NCI-H187 (cell line): ENCODE measurements at regions not wholly inside any gene's neighbourhood (a gene's known extent, or its start where the extent isn't known, plus 50 kb on each side); places are given as distances from the start of the nearest gene placed in this dataset.

Experiments
- DNase-seq, 2 experiments: peaks; one replicate each; lab custom pipeline; 2025; lab: John Stamatoyannopoulos, UW

- DNase-seq, result no peak
These were observed 413.6 kb downstream of the ENC1 start for GRCh38 chr5:74226716-74227485.

GRCh38 chr5:74225587-74225986 lies 414.9 kb downstream of the ENC1 start:
- no peak for DNase-seq

DNA sequence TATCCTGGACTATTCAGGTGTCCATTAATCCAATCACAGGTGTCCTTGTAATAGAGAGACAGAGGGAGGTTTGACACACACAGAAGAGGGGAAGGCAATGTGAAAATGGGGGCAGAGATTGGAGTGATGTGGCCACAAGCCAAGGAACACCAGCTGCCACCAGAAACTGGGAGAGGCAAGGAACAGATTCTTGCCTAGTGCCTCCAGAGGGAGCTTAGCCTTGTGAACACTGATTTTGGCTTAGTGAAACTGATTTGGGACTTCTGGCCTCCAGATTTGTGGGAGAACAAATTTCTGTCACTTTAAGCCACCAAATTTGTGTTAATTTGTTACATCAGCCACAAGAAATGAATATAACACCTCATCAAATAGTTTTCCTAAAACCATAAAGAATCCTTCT lies 416.2 kb downstream of the ENC1 start:
- no peak for DNase-seq

DNA sequence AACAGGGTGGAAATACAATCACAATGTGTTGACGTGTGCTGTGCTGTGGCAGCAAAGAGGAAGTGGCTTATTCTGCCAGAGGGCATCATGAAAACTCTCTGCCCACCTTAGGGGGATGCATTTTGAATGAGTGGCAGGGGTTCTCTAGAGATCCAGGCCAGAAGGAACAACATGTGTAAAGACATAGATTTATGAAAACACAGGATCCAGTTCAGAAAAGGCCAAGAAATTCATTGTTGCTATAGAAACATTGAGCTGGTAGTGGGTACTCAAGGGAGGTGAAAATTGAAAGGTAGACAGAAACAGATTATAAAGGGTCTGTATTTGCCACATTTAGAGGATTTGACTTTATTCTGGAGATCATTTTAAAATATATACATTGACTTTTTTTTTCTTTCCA lies 417.7 kb downstream of the ENC1 start:
- no peak for DNase-seq

GRCh38 chr5:74221413-74221812 lies 419.1 kb downstream of the ENC1 start:
- no peak for DNase-seq

- no peak for DNase-seq
These were observed 424.5 kb downstream of the ENC1 start for GRCh38 chr5:74216012-74216411.

DNA sequence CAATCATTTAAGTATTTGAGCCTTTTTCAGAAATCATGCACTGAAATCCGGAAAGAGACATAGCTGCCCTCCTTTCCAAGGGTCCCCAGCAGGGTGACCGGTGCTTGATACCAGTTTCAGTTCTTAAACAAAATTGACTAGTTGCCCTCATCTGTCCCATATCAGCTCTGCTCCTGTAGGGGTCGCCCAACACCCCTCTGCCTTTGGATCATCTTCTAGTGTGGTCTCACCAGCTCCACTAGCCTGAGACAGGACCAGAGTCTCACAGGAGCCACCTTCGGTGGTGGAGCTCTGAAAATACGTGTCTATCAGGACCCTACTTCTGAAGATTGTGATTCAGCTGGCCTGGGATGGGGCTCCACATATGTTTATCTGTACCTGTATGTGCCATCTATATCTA lies 428.2 kb downstream of the ENC1 start:
- DNase-seq, result no peak

- DNase-seq, result no peak
These were observed 431.0 kb downstream of the ENC1 start for GRCh38 chr5:74209571-74209970.

DNA sequence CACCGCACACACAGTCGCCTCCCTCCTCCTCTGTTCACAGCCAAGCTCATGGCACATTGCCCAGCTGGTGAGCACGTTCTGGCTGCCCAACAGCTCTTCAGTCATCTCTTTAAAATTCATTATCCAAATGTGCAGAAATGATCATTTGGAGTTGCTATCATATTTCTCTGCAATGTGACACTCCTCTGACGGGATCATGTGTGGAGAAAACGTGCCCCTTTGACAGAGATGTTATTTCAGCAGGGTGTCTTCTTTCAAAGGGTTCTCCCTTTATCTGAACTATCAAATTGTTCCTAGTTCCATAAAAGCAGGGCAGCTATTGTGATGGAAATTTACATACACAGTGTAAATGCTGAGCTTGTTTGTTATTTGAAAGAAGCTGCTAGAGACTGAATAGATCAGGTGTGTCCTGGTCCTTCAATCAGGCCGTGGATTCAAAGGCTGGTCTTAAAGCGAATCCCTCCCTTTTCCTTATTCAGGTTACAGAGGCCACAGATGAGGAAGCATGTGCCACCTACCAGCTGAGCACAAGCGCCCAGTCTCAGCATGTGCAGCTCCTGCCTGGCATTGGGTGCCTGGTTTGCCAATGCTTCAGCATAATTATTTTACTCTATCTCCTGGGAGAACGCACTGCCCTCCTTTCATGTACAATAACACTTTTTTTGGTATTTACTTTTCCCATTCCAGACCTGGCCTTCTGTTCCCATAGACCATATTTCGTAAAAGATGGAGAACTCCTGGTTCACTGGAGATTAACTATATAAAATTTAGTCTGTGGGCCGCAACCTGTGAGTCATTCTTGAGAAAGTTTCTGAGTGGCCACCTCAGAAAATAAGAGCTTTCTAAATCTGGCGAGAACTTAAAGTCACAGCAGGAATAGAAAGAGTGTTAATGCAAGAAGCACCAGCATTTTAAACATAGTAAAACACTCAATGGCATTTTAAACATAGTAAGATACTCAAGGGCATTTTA lies 433.7 kb downstream of the ENC1 start:
- peak; percentile 54 to 61 for DNase-seq

DNA sequence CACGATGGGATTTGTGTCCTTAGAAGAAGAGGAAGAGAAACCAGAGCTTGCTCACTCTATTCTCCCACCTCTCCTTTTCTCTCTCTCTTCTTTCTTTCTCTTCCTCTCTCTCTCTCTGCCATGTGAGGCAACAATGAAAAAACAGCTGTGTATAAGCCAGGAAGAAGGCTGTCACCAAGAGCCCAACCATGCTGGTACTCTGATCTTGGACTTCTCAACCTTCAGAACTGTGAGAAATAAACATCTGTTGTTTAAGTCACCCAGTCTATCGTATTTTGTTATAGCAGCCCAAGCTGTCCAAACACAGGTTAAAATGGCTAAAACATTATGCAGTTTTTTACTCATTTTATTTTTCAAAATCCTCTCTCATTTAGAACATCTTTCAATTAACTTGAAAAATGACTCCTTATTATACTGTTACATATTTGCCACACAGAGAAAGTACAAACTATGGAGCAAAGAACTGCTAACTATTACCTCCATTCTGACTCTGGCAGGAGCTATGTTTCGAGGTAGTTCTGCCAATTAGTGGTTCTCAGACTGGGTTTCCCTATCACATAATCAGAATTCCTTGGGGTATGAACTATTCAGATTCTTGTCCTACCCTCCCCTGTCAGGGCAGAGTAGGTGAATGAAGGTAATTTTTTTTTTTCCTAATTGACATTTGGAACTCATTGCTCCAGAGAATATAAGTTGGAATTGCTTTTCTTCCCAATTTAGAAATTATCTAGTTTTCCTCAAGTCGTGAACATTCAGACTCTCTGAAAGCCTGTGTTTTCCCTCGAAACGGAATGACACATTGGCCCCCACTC lies 434.6 kb downstream of the ENC1 start:
- no peak for DNase-seq

- peak; percentile 26 to 39 for DNase-seq
These were observed 439.0 kb downstream of the ENC1 start for GRCh38 chr5:74201334-74202081.

- no peak for DNase-seq
These were observed 440.0 kb downstream of the ENC1 start for GRCh38 chr5:74200560-74200959.

DNA sequence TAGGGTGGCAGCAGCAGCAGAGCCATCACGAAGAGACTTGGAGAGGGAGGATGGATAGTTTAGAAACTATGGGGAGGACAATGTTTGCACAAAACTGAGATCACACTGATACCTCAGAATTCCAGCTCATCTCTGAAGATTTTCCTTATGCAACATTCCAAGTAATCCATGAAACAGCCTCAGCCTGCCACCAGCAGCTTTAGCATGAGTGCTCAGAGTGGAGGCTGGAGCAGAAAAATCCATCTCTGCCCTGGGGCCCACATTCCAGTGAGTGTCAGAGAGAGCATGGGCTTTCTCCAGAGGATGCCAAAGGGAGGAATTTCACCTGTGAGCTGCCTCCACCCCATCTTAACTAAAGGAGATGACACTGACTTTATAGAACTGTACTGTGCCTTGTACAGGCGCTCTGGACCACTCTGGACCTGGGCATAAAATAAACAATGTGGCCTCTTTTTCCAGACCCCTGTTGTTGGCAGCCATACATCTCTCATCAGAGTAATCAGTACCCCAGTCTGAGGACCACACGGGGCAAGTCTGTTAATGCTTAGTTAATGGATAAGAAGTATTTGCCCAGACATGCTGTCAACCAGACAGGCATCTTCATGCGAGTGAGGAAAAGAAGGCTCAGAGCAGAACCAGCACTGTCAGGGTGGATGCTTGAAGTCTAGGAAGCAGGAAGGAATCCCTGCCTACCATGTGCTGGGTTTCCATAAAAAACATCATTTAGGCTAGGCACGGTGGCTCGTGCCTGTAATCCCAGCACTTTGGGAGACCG lies 440.9 kb downstream of the ENC1 start:
- DNase-seq, result no peak

GRCh38 chr5:74199005-74199404 lies 441.5 kb downstream of the ENC1 start:
- no peak for DNase-seq

- DNase-seq, result no peak
These were observed 442.4 kb downstream of the ENC1 start for GRCh38 chr5:74198156-74198555.

DNA sequence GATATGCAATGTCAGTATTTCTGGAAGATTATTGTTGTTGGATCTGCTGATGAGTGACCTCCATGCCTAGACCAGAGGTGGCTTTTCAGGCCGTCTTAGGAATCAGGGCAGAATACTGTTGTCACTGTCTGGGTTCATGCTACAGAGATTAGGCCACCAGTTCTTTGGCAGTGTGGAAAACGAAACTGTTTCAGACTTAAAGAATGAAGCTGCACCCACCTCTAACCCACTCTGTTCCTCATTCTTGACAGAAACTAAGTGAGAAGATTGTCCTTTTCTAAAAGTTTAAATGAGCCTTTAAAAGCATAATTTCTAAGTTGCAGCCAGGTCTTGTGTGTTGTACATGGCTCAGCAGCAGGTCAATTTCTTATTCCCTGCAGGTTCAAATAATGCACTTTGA lies 444.3 kb downstream of the ENC1 start:
- DNase-seq, result no peak

DNA sequence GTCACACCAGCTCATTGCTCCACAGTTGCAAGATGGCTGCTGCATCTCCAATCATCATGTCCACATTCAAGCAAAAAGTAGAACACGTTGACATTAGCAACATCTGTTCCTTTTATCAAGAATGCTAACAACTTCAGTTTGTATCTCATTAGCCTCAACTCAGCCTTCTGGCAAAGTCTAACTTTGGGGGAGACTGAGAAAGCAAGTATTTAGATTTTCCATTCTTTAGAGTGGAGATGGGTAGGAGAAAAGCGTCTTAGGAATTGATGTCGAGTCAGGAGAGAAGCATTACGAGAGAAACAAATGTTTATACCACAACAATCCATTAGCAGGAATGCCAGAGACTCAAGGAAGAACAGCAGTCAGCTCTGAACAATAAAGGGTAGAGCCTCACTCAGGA lies 446.3 kb downstream of the ENC1 start:
- DNase-seq, result no peak

- DNase-seq, result no peak
These were observed 447.8 kb downstream of the ENC1 start for GRCh38 chr5:74192606-74193299.

- DNase-seq, result no peak
These were observed 452.0 kb downstream of the ENC1 start for GRCh38 chr5:74188351-74189105.
